NB4 (cell line): ENCODE measurements at regions not wholly inside any gene's neighbourhood (a gene's known extent, or its start where the extent isn't known, plus 50 kb on each side); places are given as distances from the start of the nearest gene placed in this dataset.

ENCODE experiments used
- DNase-seq: peaks from one replicate; pipeline ENCODE4 v3.0.0; 2010; ENCODE audit warnings: low read depth
- H3K4me3 ChIP-seq: one replicate; pipeline ENCODE4 v1.5.1; 2011; ENCODE audit warnings: mild to moderate bottlenecking, low read depth, low read length, moderate library complexity
- CTCF ChIP-seq: IDR thresholded peaks from one replicate; pipeline ENCODE4 v1.5.1; 2012; ENCODE audit warnings: low read depth, low read length
- MAX ChIP-seq: IDR thresholded peaks from 2 replicates; pipeline ENCODE4 v1.6.1; 2011; ENCODE audit warnings: low read depth, low read length
- MYC ChIP-seq: IDR thresholded peaks from 2 replicates; pipeline ENCODE4 v1.6.1; 2011; ENCODE audit warnings: low read depth, low read length
- POLR2A ChIP-seq: IDR thresholded peaks from 2 replicates; pipeline ENCODE4 v1.6.1; 2011; ENCODE audit warnings: mild to moderate bottlenecking; ENCODE audit not compliant: insufficient read length; ENCODE audit errors: extremely low read depth

- no peak for TF ChIP-seq MAX
- no peak for TF ChIP-seq MYC
- TF ChIP-seq CTCF = no peak
- no peak for TF ChIP-seq POLR2A
- H3K4me3 ChIP-seq = no peak overlapping the region
- no peak for DNase-seq
These were observed 331.6 kb downstream of the DYSF start for GRCh38 chr2:71784734-71785511.

- no peak for DNase-seq
- no peak overlapping the region for H3K4me3 ChIP-seq
- TF ChIP-seq CTCF (no peak), MYC (no peak), POLR2A (no peak)
These were observed 330.5 kb downstream of the DYSF start for GRCh38 chr2:71783815-71784214.

- no peak for DNase-seq
- TF ChIP-seq MYC = no peak
- no peak for TF ChIP-seq CTCF
- no peak overlapping the region for H3K4me3 ChIP-seq
These were observed 329.9 kb downstream of the DYSF start for GRCh38 chr2:71783215-71783614.

- no peak for TF ChIP-seq MYC
- no peak for TF ChIP-seq POLR2A
- no peak for TF ChIP-seq CTCF
- no peak for TF ChIP-seq MAX
- H3K4me3 ChIP-seq = no peak overlapping the region
- no peak for DNase-seq
These were observed 329.0 kb downstream of the DYSF start for GRCh38 chr2:71782323-71782722.

- DNase-seq = no peak
- H3K4me3 ChIP-seq = no peak overlapping the region
- TF ChIP-seq MAX (no peak), CTCF (no peak), MYC (no peak), POLR2A (no peak)
These were observed 328.4 kb downstream of the DYSF start for GRCh38 chr2:71781695-71782228.

- H3K4me3 ChIP-seq = no peak overlapping the region
- no peak for DNase-seq
- no peak for TF ChIP-seq CTCF
- TF ChIP-seq MYC = no peak
- no peak for TF ChIP-seq MAX
- no peak for TF ChIP-seq POLR2A
These were observed 326.8 kb downstream of the DYSF start for GRCh38 chr2:71780162-71780561.
